Vagina (tissue), 2 donors: ENCODE measurements at regions not wholly inside any gene's neighbourhood (a gene's known extent, or its start where the extent isn't known, plus 50 kb on each side); places are given as distances from the start of the nearest gene placed in this dataset.

Experiments
- DNase-seq, 2 donors: peaks; one replicate each; pipeline ENCODE4 v3.0.0-alpha.2; 2017; ENCODE audit errors: extremely low spot score in 2 of 2
- H3K27ac ChIP-seq: fragments of 200-600 bp; sonication (generic); one replicate; pipeline ENCODE4 v1.5.1; 2019
- H3K27me3 ChIP-seq: fragments of 200-600 bp; sonication (generic); one replicate; pipeline ENCODE4 v1.5.1; 2019
- H3K36me3 ChIP-seq, 2 donors: fragments of 200-600 bp; sonication (generic); one replicate each; pipeline ENCODE4 v1.5.1; 2017 to 2019
- H3K4me1 ChIP-seq: fragments of 200-600 bp; sonication (generic); one replicate; pipeline ENCODE4 v1.5.1; 2019
- H3K4me3 ChIP-seq, 2 donors: fragments of 200-600 bp; sonication (generic); 1 replicate in 1 of 2; 2 replicates in 1 of 2; pipeline ENCODE4 v1.5.1; 2016 to 2019
- H3K9me3 ChIP-seq: fragments of 200-600 bp; sonication (generic); one replicate; pipeline ENCODE4 v1.5.1; 2019
- POLR2A ChIP-seq, 2 donors: fragments of 450-650 bp; IDR thresholded peaks; one replicate each; pipeline ENCODE4 v1.6.1; 2017; ENCODE audit warnings: antibody characterized with exemption in 2 of 2, mild to moderate bottlenecking in 2 of 2, moderate library complexity in 2 of 2
- POLR2AphosphoS5 ChIP-seq, 2 donors: sonication (generic); formaldehyde crosslinking; IDR thresholded peaks; one replicate each; pipeline ENCODE4 v1.9.0; 2017; ENCODE audit warnings: antibody characterized with exemption in 2 of 2, mild to moderate bottlenecking in 2 of 2, low read depth in 1 of 2; ENCODE audit not compliant: insufficient read depth in 1 of 2
- intact Hi-C: fragments of 100-400 bp; cut with DNase I; formaldehyde crosslinking; loops from one replicate; pipeline ENCODE4 v1.15.1; 2023
- TF ChIP-seq, protein P1 (sequence below), 3 experiments: fragments of 450-650 bp in 2 of 3; fragments of 200-600 bp in 1 of 3; sonication (generic) in 1 of 3; IDR thresholded peaks; one replicate each; pipeline ENCODE4 v1.5.1; 2017 to 2019; ENCODE audit warnings: antibody characterized with exemption in 3 of 3, mild to moderate bottlenecking in 2 of 3, moderate library complexity in 2 of 3

GRCh38 chr21:29407571-29407970 lies 108.8 kb downstream of the BACH1 start:
- H3K27me3 ChIP-seq: no peaks in the 10 kb centered on the region
- no peaks in the 10 kb centered on the region for H3K4me1 ChIP-seq
- no peak for TF ChIP-seq POLR2AphosphoS5 (IDR thresholded peaks at IDR 0.05; ENCODE audit: insufficient read depth in 1 of 2, low read depth in 1 of 2)
- TF ChIP-seq POLR2A (IDR thresholded peaks at IDR 0.05): no peak
- TF ChIP-seq, protein P1, sequence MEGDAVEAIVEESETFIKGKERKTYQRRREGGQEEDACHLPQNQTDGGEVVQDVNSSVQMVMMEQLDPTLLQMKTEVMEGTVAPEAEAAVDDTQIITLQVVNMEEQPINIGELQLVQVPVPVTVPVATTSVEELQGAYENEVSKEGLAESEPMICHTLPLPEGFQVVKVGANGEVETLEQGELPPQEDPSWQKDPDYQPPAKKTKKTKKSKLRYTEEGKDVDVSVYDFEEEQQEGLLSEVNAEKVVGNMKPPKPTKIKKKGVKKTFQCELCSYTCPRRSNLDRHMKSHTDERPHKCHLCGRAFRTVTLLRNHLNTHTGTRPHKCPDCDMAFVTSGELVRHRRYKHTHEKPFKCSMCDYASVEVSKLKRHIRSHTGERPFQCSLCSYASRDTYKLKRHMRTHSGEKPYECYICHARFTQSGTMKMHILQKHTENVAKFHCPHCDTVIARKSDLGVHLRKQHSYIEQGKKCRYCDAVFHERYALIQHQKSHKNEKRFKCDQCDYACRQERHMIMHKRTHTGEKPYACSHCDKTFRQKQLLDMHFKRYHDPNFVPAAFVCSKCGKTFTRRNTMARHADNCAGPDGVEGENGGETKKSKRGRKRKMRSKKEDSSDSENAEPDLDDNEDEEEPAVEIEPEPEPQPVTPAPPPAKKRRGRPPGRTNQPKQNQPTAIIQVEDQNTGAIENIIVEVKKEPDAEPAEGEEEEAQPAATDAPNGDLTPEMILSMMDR (IDR thresholded peaks at IDR 0.05): no peak
- H3K27ac ChIP-seq: no peak overlapping the region
- intact Hi-C loops: no loop called here
- no peaks in the 10 kb centered on the region for H3K36me3 ChIP-seq
- H3K4me3 ChIP-seq: no peak overlapping the region
- DNase-seq: no peak
- H3K9me3 ChIP-seq: no peaks in the 10 kb centered on the region

DNA sequence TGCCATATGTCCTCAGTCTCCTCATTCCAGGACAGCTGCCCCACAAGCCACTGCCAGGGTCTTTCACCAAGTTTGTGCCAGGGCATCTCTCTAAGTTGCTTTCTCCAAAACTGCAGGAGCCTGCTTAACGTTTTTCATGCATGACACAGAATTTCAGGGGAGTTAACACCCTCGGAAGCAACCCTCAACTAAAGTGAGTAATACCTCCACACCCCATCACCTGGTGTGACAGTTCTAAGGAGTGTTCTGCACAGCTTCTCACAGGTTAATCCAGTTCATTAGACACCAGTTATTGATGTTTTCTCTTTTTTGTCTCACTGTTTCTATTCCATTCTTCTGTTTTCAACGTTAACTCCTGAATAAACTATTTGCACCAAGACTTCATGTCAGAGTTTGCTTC lies 115.0 kb downstream of the BACH1 start:
- DNase-seq: no peak
- no peaks in the 10 kb centered on the region for H3K27me3 ChIP-seq
- intact Hi-C loops: no loop called here
- H3K27ac ChIP-seq: no peak overlapping the region
- H3K36me3 ChIP-seq: no peaks in the 10 kb centered on the region
- no peaks in the 10 kb centered on the region for H3K9me3 ChIP-seq
- no peaks in the 10 kb centered on the region for H3K4me1 ChIP-seq
- TF ChIP-seq POLR2AphosphoS5 (IDR thresholded peaks at IDR 0.05; ENCODE audit: insufficient read depth in 1 of 2, low read depth in 1 of 2): no peak
- TF ChIP-seq, protein P1 (IDR thresholded peaks at IDR 0.05): no peak
- TF ChIP-seq POLR2A (IDR thresholded peaks at IDR 0.05): no peak
- H3K4me3 ChIP-seq: no peak overlapping the region

DNA sequence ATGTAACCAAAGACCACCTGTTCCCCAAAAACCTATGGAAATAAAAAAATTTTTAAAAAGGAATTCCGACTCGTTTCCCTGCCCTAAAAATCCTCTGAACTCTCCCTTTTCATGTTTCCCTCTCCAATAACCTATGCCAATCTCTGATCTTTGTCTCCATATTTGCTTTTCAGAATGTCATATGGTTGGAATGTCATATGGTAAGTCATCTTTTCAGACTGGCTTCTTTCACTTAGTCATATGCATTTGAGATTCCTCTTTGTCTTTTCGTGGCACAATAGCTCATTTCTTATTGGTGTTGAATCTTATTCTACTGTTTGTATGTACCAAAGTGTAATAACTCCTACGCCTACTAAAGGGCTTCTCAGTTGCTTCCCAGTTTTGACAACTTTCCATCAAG lies 117.5 kb downstream of the BACH1 start:
- TF ChIP-seq POLR2A (IDR thresholded peaks at IDR 0.05): no peak
- TF ChIP-seq, protein P1 (IDR thresholded peaks at IDR 0.05): no peak
- TF ChIP-seq POLR2AphosphoS5 (IDR thresholded peaks at IDR 0.05; ENCODE audit: insufficient read depth in 1 of 2, low read depth in 1 of 2): no peak
- no peak for DNase-seq
- intact Hi-C loops: no loop called here
- Histone ChIP-seq H3K4me1 (no peaks in the 10 kb centered on the region), H3K27me3 (no peaks in the 10 kb centered on the region), H3K4me3 (no peak overlapping the region), H3K27ac (no peak overlapping the region), H3K36me3 (no peaks in the 10 kb centered on the region), H3K9me3 (no peaks in the 10 kb centered on the region)

- TF ChIP-seq POLR2A (IDR thresholded peaks at IDR 0.05) (no peak), POLR2AphosphoS5 (IDR thresholded peaks at IDR 0.05; ENCODE audit: insufficient read depth in 1 of 2, low read depth in 1 of 2) (no peak)
- TF ChIP-seq, protein P1 (IDR thresholded peaks at IDR 0.05): no peak
- Histone ChIP-seq H3K36me3 (no peaks in the 10 kb centered on the region), H3K9me3 (no peaks in the 10 kb centered on the region), H3K27ac (no peak overlapping the region), H3K4me1 (no peaks in the 10 kb centered on the region), H3K4me3 (no peak overlapping the region), H3K27me3 (no peaks in the 10 kb centered on the region)
- no peak for DNase-seq
- intact Hi-C loops: no loop called here
Measured at GRCh38 chr21:29418813-29419212, 120.1 kb downstream of the BACH1 start.

- H3K4me3 ChIP-seq: no peak overlapping the region
- no peaks in the 10 kb centered on the region for H3K9me3 ChIP-seq
- H3K4me1 ChIP-seq: no peaks in the 10 kb centered on the region
- no peak overlapping the region for H3K27ac ChIP-seq
- H3K27me3 ChIP-seq: no peaks in the 10 kb centered on the region
- H3K36me3 ChIP-seq: no peaks in the 10 kb centered on the region
- intact Hi-C loops: no loop called here
- no peak for DNase-seq
- no peak for TF ChIP-seq POLR2A (IDR thresholded peaks at IDR 0.05)
- no peak for TF ChIP-seq POLR2AphosphoS5 (IDR thresholded peaks at IDR 0.05; ENCODE audit: insufficient read depth in 1 of 2, low read depth in 1 of 2)
- TF ChIP-seq, protein P1 (IDR thresholded peaks at IDR 0.05): no peak
Measured at GRCh38 chr21:29419422-29419821, 120.7 kb downstream of the BACH1 start.
